Loucy (cell line): ENCODE measurements at regions not wholly inside any gene's neighbourhood (a gene's known extent, or its start where the extent isn't known, plus 50 kb on each side); places are given as distances from the start of the nearest gene placed in this dataset.

Experiments used
- H2AFZ ChIP-seq: fragments of 200-600 bp; sonication (generic); 2 replicates; pipeline ENCODE4 v1.6.0; 2016; ENCODE audit warnings: antibody characterized with exemption, mild to moderate bottlenecking, low read length, moderate library complexity
- H3F3A ChIP-seq: fragments of 200-600 bp; 2 replicates; pipeline ENCODE4 v1.6.0; 2016; ENCODE audit warnings: antibody characterized with exemption, low read depth, mild to moderate bottlenecking
- H3K27me3 ChIP-seq: fragments of 200-600 bp; sonication (generic); 2 replicates; pipeline ENCODE4 v1.6.1; 2014; ENCODE audit warnings: low read length, mild to moderate bottlenecking; ENCODE audit not compliant: insufficient read depth, poor library complexity, severe bottlenecking
- H3K36me3 ChIP-seq: fragments of 200-600 bp; sonication (generic); 2 replicates; pipeline ENCODE4 v1.6.1; 2016; ENCODE audit warnings: low read length; ENCODE audit not compliant: insufficient read depth
- H3K4me1 ChIP-seq: fragments of 200-600 bp; sonication (generic); 2 replicates; pipeline ENCODE4 v1.5.1; 2014; ENCODE audit warnings: low read length, mild to moderate bottlenecking; ENCODE audit not compliant: insufficient read depth, poor library complexity, severe bottlenecking
- H3K4me2 ChIP-seq: fragments of 200-600 bp; sonication (generic); 2 replicates; pipeline ENCODE4 v1.6.0; 2014; ENCODE audit warnings: antibody characterized with exemption, low read length, low read depth, mild to moderate bottlenecking; ENCODE audit not compliant: poor library complexity, severe bottlenecking
- H3K4me3 ChIP-seq: fragments of 200-600 bp; sonication (generic); 2 replicates; pipeline ENCODE4 v1.5.1; 2014; ENCODE audit warnings: low read length, mild to moderate bottlenecking, mixed read lengths; ENCODE audit not compliant: poor library complexity, severe bottlenecking
- H3K79me2 ChIP-seq: fragments of 200-600 bp; sonication (generic); 2 replicates; pipeline ENCODE4 v1.6.1; 2014; ENCODE audit warnings: low read length; ENCODE audit not compliant: insufficient read depth
- H3K9ac ChIP-seq: fragments of 200-600 bp; sonication (generic); 2 replicates; pipeline ENCODE4 v1.6.0; 2014; ENCODE audit warnings: mild to moderate bottlenecking, low read depth, low read length, moderate library complexity; ENCODE audit not compliant: poor library complexity, severe bottlenecking
- H3K9me2 ChIP-seq: fragments of 200-600 bp; sonication (generic); replicated peaks from 2 replicates; pipeline ENCODE4 v1.6.1; 2016; ENCODE audit warnings: low read depth, low read length, mixed read lengths
- H3K9me3 ChIP-seq: fragments of 200-600 bp; sonication (generic); 2 replicates; pipeline ENCODE4 v1.6.1; 2014; ENCODE audit warnings: mild to moderate bottlenecking, antibody characterized with exemption, low read length, low read depth; ENCODE audit not compliant: insufficient read depth
- H4K20me1 ChIP-seq: fragments of 200-600 bp; sonication (generic); 2 replicates; pipeline ENCODE4 v1.6.0; 2014; ENCODE audit warnings: antibody characterized with exemption, low read length, mild to moderate bottlenecking; ENCODE audit not compliant: insufficient read depth, poor library complexity, severe bottlenecking
- EZH2phosphoT487 ChIP-seq: fragments of 200-600 bp; IDR thresholded peaks from 2 replicates; pipeline ENCODE4 v1.6.1; 2018; ENCODE audit warnings: antibody characterized with exemption, mild to moderate bottlenecking, moderate library complexity, borderline replicate concordance
- TF ChIP-seq, protein P1 (sequence below): fragments of 200-600 bp; sonication (generic); conservative IDR thresholded peaks from 2 replicates; pipeline ENCODE4 v1.5.1; 2014; ENCODE audit warnings: mild to moderate bottlenecking, antibody characterized with exemption, low read length

- no peaks in the 10 kb centered on the region for H3K79me2 ChIP-seq
- no peak overlapping the region for H2AFZ ChIP-seq
- H3K9me3 ChIP-seq, result no peaks in the 10 kb centered on the region
- H3F3A ChIP-seq, result no peaks in the 10 kb centered on the region
- H3K4me2 ChIP-seq, result no peak overlapping the region
- H3K9ac ChIP-seq, result no peak overlapping the region
- no peaks in the 10 kb centered on the region for H4K20me1 ChIP-seq
- H3K36me3 ChIP-seq, result no peaks in the 10 kb centered on the region
- no peaks in the 10 kb centered on the region for H3K9me2 ChIP-seq
- no peaks in the 10 kb centered on the region for H3K27me3 ChIP-seq
- H3K4me3 ChIP-seq, result no peak overlapping the region
- TF ChIP-seq EZH2phosphoT487, result no peak
- TF ChIP-seq, protein P1, sequence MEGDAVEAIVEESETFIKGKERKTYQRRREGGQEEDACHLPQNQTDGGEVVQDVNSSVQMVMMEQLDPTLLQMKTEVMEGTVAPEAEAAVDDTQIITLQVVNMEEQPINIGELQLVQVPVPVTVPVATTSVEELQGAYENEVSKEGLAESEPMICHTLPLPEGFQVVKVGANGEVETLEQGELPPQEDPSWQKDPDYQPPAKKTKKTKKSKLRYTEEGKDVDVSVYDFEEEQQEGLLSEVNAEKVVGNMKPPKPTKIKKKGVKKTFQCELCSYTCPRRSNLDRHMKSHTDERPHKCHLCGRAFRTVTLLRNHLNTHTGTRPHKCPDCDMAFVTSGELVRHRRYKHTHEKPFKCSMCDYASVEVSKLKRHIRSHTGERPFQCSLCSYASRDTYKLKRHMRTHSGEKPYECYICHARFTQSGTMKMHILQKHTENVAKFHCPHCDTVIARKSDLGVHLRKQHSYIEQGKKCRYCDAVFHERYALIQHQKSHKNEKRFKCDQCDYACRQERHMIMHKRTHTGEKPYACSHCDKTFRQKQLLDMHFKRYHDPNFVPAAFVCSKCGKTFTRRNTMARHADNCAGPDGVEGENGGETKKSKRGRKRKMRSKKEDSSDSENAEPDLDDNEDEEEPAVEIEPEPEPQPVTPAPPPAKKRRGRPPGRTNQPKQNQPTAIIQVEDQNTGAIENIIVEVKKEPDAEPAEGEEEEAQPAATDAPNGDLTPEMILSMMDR, result no peak
- no peaks in the 10 kb centered on the region for H3K4me1 ChIP-seq
These were observed 69.2 kb upstream of the PDC start for GRCh38 chr1:186530109-186530508.

DNA sequence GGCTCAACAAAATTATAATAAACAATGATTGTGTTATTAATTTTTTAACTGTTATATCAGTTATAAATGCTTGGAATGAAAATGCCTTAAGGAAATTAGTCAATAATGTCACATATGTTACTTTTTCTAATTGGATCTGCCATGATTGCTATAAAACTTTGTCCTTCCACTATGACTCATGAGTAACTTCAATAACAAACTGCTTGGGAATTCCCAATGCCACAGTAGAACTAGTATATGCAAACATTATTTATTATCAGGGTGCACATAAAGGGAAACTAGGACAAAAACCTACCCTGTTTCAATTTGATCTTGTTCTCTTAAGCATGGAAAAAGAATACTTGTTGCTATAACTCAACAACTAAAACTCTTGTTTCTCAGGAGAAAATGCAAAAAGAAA lies 59.1 kb upstream of the PDC start:
- TF ChIP-seq EZH2phosphoT487, result no peak
- TF ChIP-seq, protein P1, result no peak
- no peak overlapping the region for H2AFZ ChIP-seq
- no peak overlapping the region for H3K9ac ChIP-seq
- no peaks in the 10 kb centered on the region for H3F3A ChIP-seq
- H3K36me3 ChIP-seq, result no peaks in the 10 kb centered on the region
- H3K4me1 ChIP-seq, result no peaks in the 10 kb centered on the region
- H3K9me2 ChIP-seq, result no peaks in the 10 kb centered on the region
- H3K79me2 ChIP-seq, result no peaks in the 10 kb centered on the region
- no peak overlapping the region for H3K4me2 ChIP-seq
- H4K20me1 ChIP-seq, result no peaks in the 10 kb centered on the region
- H3K4me3 ChIP-seq, result no peak overlapping the region
- no peaks in the 10 kb centered on the region for H3K27me3 ChIP-seq
- H3K9me3 ChIP-seq, result no peaks in the 10 kb centered on the region

DNA sequence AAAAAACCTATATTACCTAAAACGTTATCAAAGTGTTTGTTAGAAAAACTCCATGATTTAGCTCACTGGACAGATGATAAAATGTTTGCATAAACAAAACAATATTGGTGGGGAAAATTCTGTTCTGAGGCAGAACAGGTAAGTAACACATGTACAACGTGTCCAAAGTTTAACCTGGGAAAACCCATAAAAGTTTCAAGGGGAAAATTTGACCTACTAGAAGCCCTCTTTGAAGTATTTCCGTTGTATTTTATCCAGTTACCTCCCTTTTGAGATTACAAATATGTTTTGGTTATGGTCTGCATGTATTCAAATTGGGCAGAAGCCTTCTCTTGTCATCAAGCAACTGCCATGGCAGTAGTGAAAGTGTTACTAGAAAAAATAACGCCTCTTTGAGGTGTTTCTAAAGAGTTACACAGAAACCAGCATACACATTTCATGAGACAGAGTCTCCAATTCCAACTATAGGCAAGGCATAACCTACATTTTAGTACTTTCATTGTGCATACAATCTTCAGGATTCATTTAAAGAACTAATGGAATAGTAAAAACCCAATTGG lies 58.0 kb upstream of the PDC start:
- H2AFZ ChIP-seq, result no peak overlapping the region
- no peaks in the 10 kb centered on the region for H3K27me3 ChIP-seq
- H3K4me2 ChIP-seq, result no peak overlapping the region
- no peaks in the 10 kb centered on the region for H3K9me2 ChIP-seq
- H3K9ac ChIP-seq, result no peak overlapping the region
- no peaks in the 10 kb centered on the region for H3K79me2 ChIP-seq
- no peaks in the 10 kb centered on the region for H3F3A ChIP-seq
- no peaks in the 10 kb centered on the region for H3K9me3 ChIP-seq
- TF ChIP-seq, protein P1, result no peak
- TF ChIP-seq EZH2phosphoT487, result no peak
- no peaks in the 10 kb centered on the region for H4K20me1 ChIP-seq
- no peak overlapping the region for H3K4me3 ChIP-seq
- H3K4me1 ChIP-seq, result no peaks in the 10 kb centered on the region
- no peaks in the 10 kb centered on the region for H3K36me3 ChIP-seq
